CD4-positive, alpha-beta T cell (primary cell): ENCODE measurements at regions not wholly inside any gene's neighbourhood (a gene's known extent, or its start where the extent isn't known, plus 50 kb on each side); places are given as distances from the start of the nearest gene placed in this dataset.
"Not testable (repeated sequence)": the region's sequence is repeated elsewhere in the genome, so short reads cannot be mapped to it uniquely, and the experiment has no call there.

ENCODE experiments used
- ATAC-seq: fragments of 200-7000 bp; cut with Tn5 transposase; one replicate; pipeline ENCODE4 v1.10.0; 2022; ENCODE audit warnings: mild to moderate bottlenecking; ENCODE audit not compliant: poor library complexity
- CTCF ChIA-PET: fragments of 350-600 bp; sonication (Branson Sonifier 250); formaldehyde crosslinking; loops from one replicate; lab custom pipeline; 2021; ENCODE audit warnings: antibody characterized with exemption, inconsistent platforms; lab: Charles Lee
- POLR2A ChIA-PET: fragments of 350-600 bp; sonication (Branson Sonifier 250); formaldehyde crosslinking; loops from one replicate; lab custom pipeline; 2021; ENCODE audit warnings: antibody characterized with exemption, inconsistent platforms; lab: Charles Lee
- DNase-seq, 14 experiments: peaks; one replicate each; pipeline ENCODE4 v3.0.0-alpha.2; 2013 to 2020; ENCODE audit warnings: mixed read lengths in 2 of 14
- H3K27ac ChIP-seq, 2 donors: one replicate each; pipeline versions ENCODE4 v1.5.1 to v1.7.0; 2013; ENCODE audit warnings: low read length in 2 of 2, low read depth in 1 of 2, mild to moderate bottlenecking in 1 of 2
- H3K27me3 ChIP-seq, 2 experiments: 1 replicate in 1 of 2; 2 replicates in 1 of 2; pipeline versions ENCODE4 v1.6.1 to v1.7.0; 2013; ENCODE audit warnings: low read length in 2 of 2, control low read depth in 1 of 2, mild to moderate bottlenecking in 1 of 2, moderate library complexity in 1 of 2; ENCODE audit not compliant: insufficient read depth in 2 of 2, control insufficient read depth in 1 of 2
- H3K36me3 ChIP-seq: one replicate; pipeline ENCODE4 v1.6.1; 2013; ENCODE audit warnings: low read length, control low read depth; ENCODE audit not compliant: insufficient read depth
- H3K4me1 ChIP-seq: one replicate; pipeline ENCODE4 v1.6.1; 2013; ENCODE audit warnings: low read length, control low read depth; ENCODE audit not compliant: insufficient read depth
- H3K4me3 ChIP-seq: one replicate; pipeline ENCODE4 v1.5.1; 2013; ENCODE audit warnings: mild to moderate bottlenecking, low read length, moderate library complexity
- H3K9me3 ChIP-seq, 2 experiments: 1 replicate in 1 of 2; 2 replicates in 1 of 2; pipeline versions ENCODE4 v1.6.1 to v1.7.0; 2013; ENCODE audit warnings: low read length in 2 of 2, mild to moderate bottlenecking in 2 of 2, control low read depth in 1 of 2, moderate library complexity in 1 of 2; ENCODE audit not compliant: control insufficient read depth in 1 of 2, insufficient read depth in 1 of 2
- H3K27ac Mint-ChIP-seq: one replicate; pipeline ENCODE4 v1.8.0; 2020; ENCODE audit warnings: mixed read lengths
- H3K27me3 Mint-ChIP-seq: one replicate; pipeline ENCODE4 v1.8.0; 2021; ENCODE audit warnings: mixed read lengths
- H3K36me3 Mint-ChIP-seq: one replicate; pipeline ENCODE4 v1.8.0; 2021; ENCODE audit warnings: low read depth, mixed read lengths
- H3K4me1 Mint-ChIP-seq: one replicate; pipeline ENCODE4 v1.8.0; 2021; ENCODE audit warnings: low read depth, mixed read lengths
- H3K4me3 Mint-ChIP-seq: one replicate; pipeline ENCODE4 v1.8.0; 2020; ENCODE audit warnings: mild to moderate bottlenecking, mixed read lengths
- H3K9me3 Mint-ChIP-seq: one replicate; pipeline ENCODE4 v1.8.0; 2020; ENCODE audit warnings: mixed read lengths
- intact Hi-C, 2 experiments: fragments of 100-400 bp; cut with DNase I in 1 of 2; cut with micrococcal nuclease in 1 of 2; formaldehyde crosslinking; loops; one replicate each; pipeline versions ENCODE4 v1.15.1 to v1.9.0; 2023 to 2025; cut with DNase I, micrococcal nuclease
- TF ChIP-seq, protein P1 (sequence below): fragments of 200-600 bp; IDR thresholded peaks from one replicate; pipeline ENCODE4 v1.8.0; 2022; ENCODE audit warnings: antibody characterized with exemption, mild to moderate bottlenecking

DNA sequence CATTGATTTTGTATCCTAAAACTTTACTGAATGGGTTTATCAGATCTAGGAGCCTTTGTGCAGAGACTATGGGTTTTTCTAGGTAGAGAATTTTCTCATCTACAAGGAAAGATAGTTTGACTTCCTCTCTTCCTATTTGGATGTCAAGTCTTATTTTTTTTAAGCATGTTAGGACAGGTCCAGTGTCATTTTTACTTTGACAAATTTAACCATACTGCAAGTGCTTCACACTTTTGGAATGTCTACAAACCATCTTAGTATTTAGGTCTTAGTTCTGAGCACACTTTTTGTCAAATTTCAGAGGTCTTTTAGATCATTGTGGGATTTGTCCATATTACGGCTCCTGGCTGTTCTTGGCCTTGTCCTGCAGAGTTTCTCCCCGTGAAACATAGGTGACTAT, 715.2 kb upstream of the RAG2 start:
- H3K27me3 Mint-ChIP-seq = no peaks in the 10 kb centered on the region
- intact Hi-C loops = no loop called here
- DNase-seq = no peak
- peaks cover 0 to 4% of the 10 kb centered on the region in 2 experiments for H3K9me3 ChIP-seq
- H3K4me1 ChIP-seq = no peaks in the 10 kb centered on the region
- H3K4me3 ChIP-seq = no peak overlapping the region
- no peak overlapping the region for H3K27ac ChIP-seq
- TF ChIP-seq, protein P1, sequence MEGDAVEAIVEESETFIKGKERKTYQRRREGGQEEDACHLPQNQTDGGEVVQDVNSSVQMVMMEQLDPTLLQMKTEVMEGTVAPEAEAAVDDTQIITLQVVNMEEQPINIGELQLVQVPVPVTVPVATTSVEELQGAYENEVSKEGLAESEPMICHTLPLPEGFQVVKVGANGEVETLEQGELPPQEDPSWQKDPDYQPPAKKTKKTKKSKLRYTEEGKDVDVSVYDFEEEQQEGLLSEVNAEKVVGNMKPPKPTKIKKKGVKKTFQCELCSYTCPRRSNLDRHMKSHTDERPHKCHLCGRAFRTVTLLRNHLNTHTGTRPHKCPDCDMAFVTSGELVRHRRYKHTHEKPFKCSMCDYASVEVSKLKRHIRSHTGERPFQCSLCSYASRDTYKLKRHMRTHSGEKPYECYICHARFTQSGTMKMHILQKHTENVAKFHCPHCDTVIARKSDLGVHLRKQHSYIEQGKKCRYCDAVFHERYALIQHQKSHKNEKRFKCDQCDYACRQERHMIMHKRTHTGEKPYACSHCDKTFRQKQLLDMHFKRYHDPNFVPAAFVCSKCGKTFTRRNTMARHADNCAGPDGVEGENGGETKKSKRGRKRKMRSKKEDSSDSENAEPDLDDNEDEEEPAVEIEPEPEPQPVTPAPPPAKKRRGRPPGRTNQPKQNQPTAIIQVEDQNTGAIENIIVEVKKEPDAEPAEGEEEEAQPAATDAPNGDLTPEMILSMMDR = no peak
- no peaks in the 10 kb centered on the region for H3K4me1 Mint-ChIP-seq
- H3K4me3 Mint-ChIP-seq = no peak overlapping the region
- H3K36me3 ChIP-seq = no peaks in the 10 kb centered on the region
- ChIA-PET CTCF (no interaction called here), POLR2A (no interaction called here)
- H3K27ac Mint-ChIP-seq = no peak overlapping the region
- H3K36me3 Mint-ChIP-seq = no peaks in the 10 kb centered on the region
- no peaks in the 10 kb centered on the region for H3K27me3 ChIP-seq
- H3K9me3 Mint-ChIP-seq = no peaks in the 10 kb centered on the region
- no peak for ATAC-seq

GRCh38 chr11:37306563-37306962, 708.5 kb upstream of the RAG2 start:
- H3K27ac Mint-ChIP-seq = no peak overlapping the region
- H3K4me3 Mint-ChIP-seq = no peak overlapping the region
- no peaks in the 10 kb centered on the region for H3K27me3 Mint-ChIP-seq
- DNase-seq = no peak
- H3K27ac ChIP-seq = no peak overlapping the region
- intact Hi-C loops = no loop called here
- TF ChIP-seq, protein P1 = no peak
- no peaks in the 10 kb centered on the region for H3K36me3 Mint-ChIP-seq
- peaks cover 11 to 13% of the 10 kb centered on the region in 2 experiments for H3K9me3 ChIP-seq
- ChIA-PET CTCF (no interaction called here), POLR2A (no interaction called here)
- H3K4me1 ChIP-seq = no peaks in the 10 kb centered on the region
- no peaks in the 10 kb centered on the region for H3K27me3 ChIP-seq
- no peak for ATAC-seq
- H3K9me3 Mint-ChIP-seq = peaks cover 9% of the 10 kb centered on the region
- H3K4me1 Mint-ChIP-seq = no peaks in the 10 kb centered on the region
- H3K4me3 ChIP-seq = no peak overlapping the region
- H3K36me3 ChIP-seq = no peaks in the 10 kb centered on the region

DNA sequence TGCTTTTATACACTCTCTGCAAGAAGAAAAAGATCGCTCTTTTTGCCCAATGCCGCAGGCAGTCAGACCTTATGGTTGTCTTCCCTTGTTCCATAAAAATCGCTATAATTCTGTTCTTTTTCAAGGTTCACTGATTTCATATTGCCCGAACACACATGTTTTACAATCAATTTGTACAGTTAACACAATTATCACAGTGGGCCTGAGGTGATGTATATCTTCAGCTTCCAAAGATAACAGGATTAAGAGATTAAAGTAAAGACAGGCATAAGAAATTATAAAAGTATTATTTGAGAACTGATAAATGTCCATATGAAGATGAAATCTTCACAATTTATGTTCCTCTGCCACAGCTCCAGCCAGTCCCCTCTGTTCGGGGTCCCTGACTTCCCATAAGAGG, 703.4 kb upstream of the RAG2 start:
- DNase-seq, H3K4me1 Mint-ChIP-seq, H3K36me3 ChIP-seq, POLR2A ChIA-PET, H3K27ac Mint-ChIP-seq, H3K27me3 Mint-ChIP-seq, H3K27me3 ChIP-seq, H3K27ac ChIP-seq, intact Hi-C loops, H3K36me3 Mint-ChIP-seq, CTCF ChIA-PET, H3K4me3 Mint-ChIP-seq, H3K4me3 ChIP-seq, ATAC-seq, H3K4me1 ChIP-seq: not testable (repeated sequence)
- peaks cover 20% of the 10 kb centered on the region for H3K9me3 Mint-ChIP-seq
- peaks cover 7 to 13% of the 10 kb centered on the region in 2 experiments for H3K9me3 ChIP-seq

DNA sequence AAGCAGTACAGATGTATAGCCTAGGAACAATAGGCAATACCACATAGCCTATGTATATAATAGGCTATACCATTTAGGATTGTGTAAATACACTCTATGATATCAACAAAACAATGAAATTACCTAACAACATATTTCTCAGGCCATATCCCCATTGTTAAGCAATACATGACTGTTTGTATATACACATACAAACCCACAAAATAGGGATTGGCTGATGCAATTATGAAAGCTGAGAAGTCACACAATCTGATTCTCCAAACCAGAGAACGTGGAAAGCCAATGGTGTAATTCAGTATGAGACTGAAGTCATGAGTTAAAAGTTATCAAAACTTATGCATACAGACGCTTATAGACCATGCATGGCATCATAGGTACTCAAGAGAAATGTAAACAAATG, 700.1 kb upstream of the RAG2 start:
- Mint-ChIP-seq H3K4me1 (no peaks in the 10 kb centered on the region), H3K27me3 (no peaks in the 10 kb centered on the region), H3K36me3 (no peaks in the 10 kb centered on the region), H3K9me3 (peaks cover 25% of the 10 kb centered on the region), H3K4me3 (no peak overlapping the region), H3K27ac (no peak overlapping the region)
- ChIA-PET CTCF (interaction anchor here (0.6 kb wide), 1 partner anchor 1115 kb away, joined by 4 read pairs; no protein-coding TSS in a partner anchor), POLR2A (no interaction called here)
- Histone ChIP-seq H3K4me1 (no peaks in the 10 kb centered on the region), H3K4me3 (no peak overlapping the region), H3K9me3 (peaks cover 0 to 7% of the 10 kb centered on the region in 2 experiments), H3K36me3 (no peaks in the 10 kb centered on the region), H3K27ac (no peak overlapping the region), H3K27me3 (no peaks in the 10 kb centered on the region)
- no peak for ATAC-seq
- TF ChIP-seq, protein P1 = no peak
- DNase-seq = no peak
- intact Hi-C loops = no loop called here
